ENCODE measurements at regions not wholly inside any gene's neighbourhood (a gene's known extent, or its start where the extent isn't known, plus 50 kb on each side); places are given as distances from the start of the nearest gene placed in this dataset.

- CTCF ChIA-PET: no interaction called here
- intact Hi-C loops (cut with micrococcal nuclease): no loop called here
- no peak overlapping the region for H3K9ac ChIP-seq (ENCODE audit: low read depth, low read length)
Observed at GRCh38 chr7:12133865-12134264, 77.2 kb upstream of the TMEM106B start.

More at GRCh38 chr7:12133865-12134264, 77.2 kb upstream of the TMEM106B start:
- Histone ChIP-seq H3K56ac (ENCODE audit: extremely low read depth, insufficient read depth, low read length) (no peak overlapping the region), H3K23ac (ENCODE audit: low read depth, low read length) (no peak overlapping the region), H3K36me3 (ENCODE audit: control insufficient read depth, insufficient read depth, low read length) (no peaks in the 10 kb centered on the region), H3K27ac (ENCODE audit: insufficient read depth, low read length) (no peak overlapping the region), H2BK20ac (ENCODE audit: low read depth, low read length) (no peak overlapping the region), H2BK120ac (ENCODE audit: low read depth, low read length) (no peak overlapping the region), H2BK5ac (ENCODE audit: low read depth, low read length, poor library complexity, severe bottlenecking) (no peak overlapping the region), H3K18ac (ENCODE audit: low read depth, low read length) (no peak overlapping the region), H4K5ac (ENCODE audit: low read depth, low read length) (no peak overlapping the region), H2AK5ac (ENCODE audit: low read depth, low read length) (no peak overlapping the region), H3K14ac (replicated peaks; ENCODE audit: low read depth, low read length) (no peak overlapping the region), H4K91ac (ENCODE audit: insufficient read depth, low read depth, low read length) (no peak overlapping the region), H4K8ac (ENCODE audit: low read depth in 2 of 2, low read length in 2 of 2) (no peak overlapping the region), H3K4me3 (ENCODE audit: insufficient read depth, low read depth, low read length) (no peak overlapping the region), H3K4me1 (ENCODE audit: control insufficient read depth, insufficient read depth, low read length) (no peaks in the 10 kb centered on the region), H3K79me1 (ENCODE audit: low read depth in 1 of 2, low read length in 2 of 2) (no peaks in the 10 kb centered on the region), H2AK9ac (replicated peaks; ENCODE audit: low read depth, low read length, poor library complexity) (no peak overlapping the region), H3K9me1 (ENCODE audit: insufficient read depth, low read length) (no peaks in the 10 kb centered on the region), H3K27me3 (ENCODE audit: control insufficient read depth, insufficient read depth, low read length) (no peaks in the 10 kb centered on the region), H3K9me3 (ENCODE audit: control insufficient read depth, insufficient read depth, low read length) (no peaks in the 10 kb centered on the region), H3K4ac (ENCODE audit: low read depth, low read length) (no peak overlapping the region), H4K20me1 (ENCODE audit: insufficient read depth, low read length) (no peaks in the 10 kb centered on the region), H2BK15ac (ENCODE audit: low read depth, low read length) (no peak overlapping the region), H3K4me2 (ENCODE audit: low read depth, low read length) (no peak overlapping the region), H2AFZ (replicated peaks; ENCODE audit: low read length, poor library complexity) (no peak overlapping the region)
- BruUV-seq (replicated peaks): no TSS peak
- in situ Hi-C loops (cut with MboI; ENCODE audit: low sequenced_read_pairs): no loop called here
- TF ChIP-seq RCOR1 (IDR thresholded peaks at IDR 0.05; ENCODE audit: insufficient replicate concordance, low read length) (no peak), MAFK (IDR thresholded peaks at IDR 0.05; ENCODE audit: low read depth, low read length) (no peak), CEBPB (IDR thresholded peaks at IDR 0.05; ENCODE audit: low read depth, low read length) (no peak), BHLHE40 (IDR thresholded peaks at IDR 0.05; ENCODE audit: low read depth, low read length) (no peak), FOS (IDR thresholded peaks at IDR 0.05; ENCODE audit: low read depth, low read length) (no peak), MAZ (IDR thresholded peaks at IDR 0.05; ENCODE audit: borderline replicate concordance, low read depth, low read length) (no peak), USF2 (IDR thresholded peaks at IDR 0.05; ENCODE audit: low read depth, low read length) (no peak), POLR2A (IDR thresholded peaks at IDR 0.05; ENCODE audit: low read depth, low read length) (no peak), RFX5 (IDR thresholded peaks at IDR 0.05; ENCODE audit: low read depth, low read length) (no peak), MXI1 (IDR thresholded peaks at IDR 0.05; ENCODE audit: borderline replicate concordance, low read depth, low read length) (no peak), SMC3 (IDR thresholded peaks at IDR 0.05; ENCODE audit: low read depth, low read length) (no peak), CHD1 (IDR thresholded peaks at IDR 0.05; ENCODE audit: low read depth, low read length) (no peak), NFE2L2 (IDR thresholded peaks at IDR 0.05; ENCODE audit: low read depth, low read length) (no peak)
- TF ChIP-seq, protein P1, sequence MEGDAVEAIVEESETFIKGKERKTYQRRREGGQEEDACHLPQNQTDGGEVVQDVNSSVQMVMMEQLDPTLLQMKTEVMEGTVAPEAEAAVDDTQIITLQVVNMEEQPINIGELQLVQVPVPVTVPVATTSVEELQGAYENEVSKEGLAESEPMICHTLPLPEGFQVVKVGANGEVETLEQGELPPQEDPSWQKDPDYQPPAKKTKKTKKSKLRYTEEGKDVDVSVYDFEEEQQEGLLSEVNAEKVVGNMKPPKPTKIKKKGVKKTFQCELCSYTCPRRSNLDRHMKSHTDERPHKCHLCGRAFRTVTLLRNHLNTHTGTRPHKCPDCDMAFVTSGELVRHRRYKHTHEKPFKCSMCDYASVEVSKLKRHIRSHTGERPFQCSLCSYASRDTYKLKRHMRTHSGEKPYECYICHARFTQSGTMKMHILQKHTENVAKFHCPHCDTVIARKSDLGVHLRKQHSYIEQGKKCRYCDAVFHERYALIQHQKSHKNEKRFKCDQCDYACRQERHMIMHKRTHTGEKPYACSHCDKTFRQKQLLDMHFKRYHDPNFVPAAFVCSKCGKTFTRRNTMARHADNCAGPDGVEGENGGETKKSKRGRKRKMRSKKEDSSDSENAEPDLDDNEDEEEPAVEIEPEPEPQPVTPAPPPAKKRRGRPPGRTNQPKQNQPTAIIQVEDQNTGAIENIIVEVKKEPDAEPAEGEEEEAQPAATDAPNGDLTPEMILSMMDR (conservative IDR thresholded peaks at IDR 0.05; ENCODE audit: low read depth, low read length): no peak
- TF ChIP-seq, protein P2, sequence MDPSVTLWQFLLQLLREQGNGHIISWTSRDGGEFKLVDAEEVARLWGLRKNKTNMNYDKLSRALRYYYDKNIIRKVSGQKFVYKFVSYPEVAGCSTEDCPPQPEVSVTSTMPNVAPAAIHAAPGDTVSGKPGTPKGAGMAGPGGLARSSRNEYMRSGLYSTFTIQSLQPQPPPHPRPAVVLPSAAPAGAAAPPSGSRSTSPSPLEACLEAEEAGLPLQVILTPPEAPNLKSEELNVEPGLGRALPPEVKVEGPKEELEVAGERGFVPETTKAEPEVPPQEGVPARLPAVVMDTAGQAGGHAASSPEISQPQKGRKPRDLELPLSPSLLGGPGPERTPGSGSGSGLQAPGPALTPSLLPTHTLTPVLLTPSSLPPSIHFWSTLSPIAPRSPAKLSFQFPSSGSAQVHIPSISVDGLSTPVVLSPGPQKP (IDR thresholded peaks at IDR 0.05; ENCODE audit: borderline replicate concordance, low read depth, low read length): no peak
- dilution Hi-C loops (cut with HindIII; ENCODE audit: low sequenced_read_pairs, unreplicated experiment): no loop called here
- POLR2A ChIA-PET (ENCODE audit: unreplicated experiment): no interaction called here
- DNase-seq (no peak), ATAC-seq (ENCODE audit: low read depth) (no peak)
